ENCODE measurements at regions not wholly inside any gene's neighbourhood (a gene's known extent, or its start where the extent isn't known, plus 50 kb on each side); places are given as distances from the start of the nearest gene placed in this dataset.
"Not testable (repeated sequence)": the region's sequence is repeated elsewhere in the genome, so short reads cannot be mapped to it uniquely, and the experiment has no call there.

DNA sequence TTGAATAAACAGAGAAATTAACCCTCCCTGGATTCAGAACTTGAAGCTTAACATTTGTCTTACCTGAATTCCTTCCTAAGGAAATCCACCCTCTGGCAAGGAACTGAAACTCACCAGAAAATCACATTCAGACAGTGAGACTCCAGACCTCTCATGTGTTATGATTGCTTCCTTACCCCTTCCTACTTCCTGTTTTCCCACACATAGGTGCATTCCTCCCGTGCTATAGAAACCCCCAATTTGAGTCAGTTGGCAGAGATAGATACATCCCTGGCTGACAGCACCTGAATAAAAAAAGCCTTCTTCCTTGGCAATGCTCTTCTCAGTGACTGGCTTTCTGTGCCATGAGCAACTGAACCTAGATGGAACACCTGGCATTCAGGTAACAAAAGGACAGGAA, 157.0 kb upstream of the SMIM31 start:
- DNase-seq (ENCODE audit: low read depth), result no peak

DNA sequence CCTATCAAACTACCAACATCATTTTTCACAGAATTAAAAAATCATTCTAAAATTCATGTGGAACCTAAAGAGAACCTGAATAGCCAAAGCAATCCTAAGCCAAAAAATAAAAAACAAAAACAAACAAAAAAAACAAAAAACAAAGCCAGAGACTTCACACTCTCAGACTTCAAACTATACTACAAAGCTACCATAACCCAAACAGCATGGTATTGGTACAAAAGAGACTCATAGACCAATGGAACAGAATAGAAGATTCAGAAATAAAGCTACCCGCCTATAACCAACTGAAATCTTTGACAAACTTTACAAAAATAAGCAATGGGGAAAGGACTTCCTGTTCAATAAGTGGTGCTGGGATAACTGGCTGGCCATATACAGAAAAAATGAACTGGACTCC, 152.3 kb upstream of the SMIM31 start:
- no peak for DNase-seq (ENCODE audit: low read depth)

DNA sequence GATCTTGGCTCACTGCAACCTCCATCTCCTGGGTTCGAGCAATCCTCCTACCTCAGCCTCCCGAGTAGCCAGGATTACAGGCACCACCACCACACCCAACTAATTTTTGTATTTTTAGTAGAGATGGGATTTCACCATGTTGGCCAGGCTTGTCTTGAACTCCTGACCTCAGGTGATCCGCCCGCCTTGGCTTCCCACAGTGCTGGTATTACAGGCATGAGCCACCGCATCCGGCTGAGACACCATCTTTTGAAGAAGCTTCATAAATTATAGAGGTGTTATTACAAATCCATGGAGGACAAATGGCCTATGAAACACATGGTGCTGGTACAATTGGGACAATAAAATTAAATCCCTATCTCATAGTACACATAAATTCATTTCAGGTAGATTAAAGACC, 148.1 kb upstream of the SMIM31 start:
- not testable (repeated sequence) for DNase-seq (ENCODE audit: low read depth)

DNA sequence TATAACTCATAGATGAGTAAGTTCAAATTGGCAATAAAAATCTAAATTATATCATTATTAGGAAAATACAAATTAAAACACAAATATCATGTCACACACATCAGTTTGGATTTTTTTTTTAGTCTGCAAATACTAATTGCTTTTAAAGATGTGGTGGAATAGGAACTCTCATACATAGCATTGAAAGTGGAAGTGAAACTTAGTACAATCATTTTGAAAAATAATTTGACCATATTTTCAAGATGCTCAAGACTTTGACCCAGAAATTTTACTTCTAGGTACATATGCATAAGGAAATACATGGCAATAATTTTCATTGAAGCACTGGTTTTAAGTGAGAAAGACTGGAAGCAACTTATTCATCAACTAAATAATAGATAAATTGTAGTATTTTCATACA, 147.5 kb upstream of the SMIM31 start:
- no peak for DNase-seq (ENCODE audit: low read depth)

DNA sequence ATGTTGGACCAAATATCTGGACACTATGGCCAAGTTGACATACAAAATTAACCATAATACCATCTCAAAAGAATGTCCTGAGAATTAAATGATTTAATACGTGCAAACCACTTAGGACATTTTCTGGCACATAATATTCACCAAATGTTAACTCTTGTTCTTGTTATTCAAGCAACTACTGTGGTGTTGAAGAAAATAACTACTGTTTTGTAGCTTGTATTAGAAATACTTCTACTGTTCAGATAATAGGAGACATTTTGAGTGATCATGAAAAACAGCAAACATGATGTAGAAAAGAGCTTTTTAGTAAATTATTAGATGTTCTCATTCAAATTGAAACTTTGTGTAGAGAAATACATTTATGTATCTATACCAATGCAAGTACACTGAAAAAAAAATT, 140.7 kb upstream of the SMIM31 start:
- no peak for DNase-seq (ENCODE audit: low read depth)

DNA sequence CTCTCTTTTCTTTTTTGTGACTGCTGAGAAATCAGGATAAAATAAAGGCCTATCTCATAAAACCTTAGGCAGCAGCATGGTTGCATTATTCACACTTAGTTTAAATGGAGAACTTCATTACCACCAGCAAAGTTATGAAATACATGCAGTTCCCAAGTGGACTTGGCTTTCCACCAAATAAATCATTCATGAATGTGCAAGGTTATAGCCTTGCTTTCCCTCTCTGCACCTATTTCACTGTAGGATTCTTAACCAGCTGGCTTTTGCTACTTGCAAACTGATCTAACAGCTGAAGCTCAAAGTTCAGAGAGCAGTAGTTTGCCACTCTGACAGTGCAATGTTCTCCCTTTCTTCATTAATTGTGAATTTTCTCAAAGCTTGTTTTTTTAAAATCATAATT, 140.1 kb upstream of the SMIM31 start:
- DNase-seq (ENCODE audit: low read depth), result no peak

DNA sequence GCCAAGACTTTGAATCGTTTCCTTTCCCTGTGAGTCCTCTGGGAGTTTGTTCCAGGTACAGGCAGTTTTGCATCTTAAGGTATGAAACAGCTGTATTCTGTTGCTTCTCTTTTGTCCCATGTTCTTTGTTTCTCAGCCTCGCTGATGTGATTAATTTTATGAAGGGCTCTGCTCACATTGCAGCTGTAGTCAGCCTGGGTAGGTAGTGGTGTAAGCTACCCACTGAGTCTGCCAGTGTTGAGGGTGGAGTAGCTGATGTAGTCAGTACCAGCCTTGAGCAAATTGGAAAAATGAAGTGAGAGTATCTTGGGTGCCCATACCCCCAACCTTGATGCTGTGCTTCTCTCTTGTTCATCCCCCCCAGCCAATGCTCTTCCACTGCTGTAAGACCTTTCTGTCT, 139.6 kb upstream of the SMIM31 start:
- no peak for DNase-seq (ENCODE audit: low read depth)

DNA sequence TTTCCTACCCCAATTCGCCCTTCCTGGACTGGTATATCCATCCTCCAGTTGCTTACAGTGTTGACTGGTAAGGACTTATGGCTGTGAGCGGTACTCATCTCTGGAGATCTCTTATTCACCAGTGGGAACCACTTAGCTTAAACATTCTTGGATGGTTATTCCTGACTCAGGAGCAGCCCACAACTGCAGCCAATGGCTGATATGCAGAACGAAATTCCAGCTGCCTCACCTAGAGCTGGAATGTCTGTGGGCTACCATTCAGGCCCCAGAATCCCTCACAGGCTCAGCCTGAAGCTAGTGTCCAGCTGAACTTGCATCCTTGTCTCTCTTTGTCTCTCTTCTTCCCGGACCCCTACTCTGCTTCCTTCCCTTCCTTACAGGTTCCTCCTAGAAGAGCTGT, 138.9 kb upstream of the SMIM31 start:
- no peak for DNase-seq (ENCODE audit: low read depth)

DNA sequence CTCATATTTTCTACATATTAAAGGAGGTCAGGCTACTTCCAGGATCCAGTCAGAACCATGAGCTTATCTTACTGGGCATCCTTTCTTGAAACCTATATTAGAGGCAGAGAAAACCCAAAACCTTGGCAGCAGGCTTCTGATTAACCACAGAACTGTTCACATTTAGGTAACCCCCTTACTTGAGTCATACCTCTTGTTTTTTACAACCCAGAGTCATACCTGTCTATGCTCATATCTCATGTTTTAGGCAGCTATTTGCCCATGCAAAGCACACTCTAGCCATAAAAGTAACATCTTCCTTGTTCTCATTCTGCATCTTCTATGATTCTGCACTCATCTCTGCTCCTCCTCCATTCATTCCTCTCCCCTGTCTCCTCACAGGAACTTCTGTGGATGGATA, 138.0 kb upstream of the SMIM31 start:
- no peak for DNase-seq (ENCODE audit: low read depth)

DNA sequence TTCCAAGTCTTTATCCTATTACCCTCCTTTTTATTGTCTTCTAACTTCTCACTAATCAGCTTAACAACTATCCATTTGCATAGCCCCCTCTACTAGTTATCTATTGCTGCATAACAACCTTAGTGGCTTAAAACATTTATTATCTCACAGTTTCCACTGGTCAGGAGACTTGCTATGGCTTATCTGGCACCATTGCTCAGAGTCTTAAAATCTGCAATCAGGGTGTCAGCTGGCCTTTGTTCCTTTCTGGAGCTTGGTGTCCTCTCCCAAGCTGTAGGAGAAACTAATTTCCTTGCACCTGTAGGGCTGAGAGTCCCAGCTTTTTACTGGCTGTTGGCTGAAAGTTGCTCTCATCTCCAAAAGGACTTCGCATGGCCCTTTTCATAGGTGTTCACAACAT, 137.0 kb upstream of the SMIM31 start:
- DNase-seq (ENCODE audit: low read depth), result no peak

DNA sequence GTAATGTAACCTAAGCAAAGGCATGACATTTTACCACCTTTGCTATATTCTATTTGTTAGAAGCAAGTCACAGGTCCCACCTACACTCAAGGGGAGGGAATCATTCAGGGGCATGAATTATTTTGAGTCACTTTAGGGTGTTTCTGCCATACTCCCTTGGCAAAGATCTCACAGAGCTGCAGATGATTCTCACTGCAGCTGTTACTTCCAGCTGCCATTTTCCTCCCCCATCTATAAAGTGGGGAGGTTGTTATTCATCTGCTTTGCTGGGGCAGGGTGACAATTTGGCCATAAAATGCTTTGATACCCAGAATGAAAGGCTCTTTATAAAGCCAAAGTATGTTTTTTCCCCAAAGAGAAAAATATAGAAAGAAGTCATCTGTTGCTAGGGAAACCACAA, 136.5 kb upstream of the SMIM31 start:
- no peak for DNase-seq (ENCODE audit: low read depth)

DNA sequence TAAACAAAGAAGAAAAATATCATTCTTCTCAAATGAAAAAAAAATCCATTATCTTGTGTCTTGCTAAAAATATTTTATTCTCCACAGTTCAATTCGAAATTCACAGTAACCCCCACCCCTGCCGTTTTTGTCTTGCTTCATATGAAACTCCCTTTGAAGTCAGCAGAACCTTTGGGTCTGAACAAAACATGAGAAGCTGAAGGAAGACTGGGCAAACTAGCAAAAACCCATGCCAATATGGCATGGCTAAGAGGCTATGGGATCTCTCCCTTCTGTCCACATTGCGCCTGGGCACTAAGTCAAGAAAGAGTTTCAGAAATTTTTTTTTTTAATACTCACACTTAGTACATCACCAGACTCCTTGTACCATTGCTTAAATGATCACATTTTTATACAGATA, 136.0 kb upstream of the SMIM31 start:
- no peak for DNase-seq (ENCODE audit: low read depth)

DNA sequence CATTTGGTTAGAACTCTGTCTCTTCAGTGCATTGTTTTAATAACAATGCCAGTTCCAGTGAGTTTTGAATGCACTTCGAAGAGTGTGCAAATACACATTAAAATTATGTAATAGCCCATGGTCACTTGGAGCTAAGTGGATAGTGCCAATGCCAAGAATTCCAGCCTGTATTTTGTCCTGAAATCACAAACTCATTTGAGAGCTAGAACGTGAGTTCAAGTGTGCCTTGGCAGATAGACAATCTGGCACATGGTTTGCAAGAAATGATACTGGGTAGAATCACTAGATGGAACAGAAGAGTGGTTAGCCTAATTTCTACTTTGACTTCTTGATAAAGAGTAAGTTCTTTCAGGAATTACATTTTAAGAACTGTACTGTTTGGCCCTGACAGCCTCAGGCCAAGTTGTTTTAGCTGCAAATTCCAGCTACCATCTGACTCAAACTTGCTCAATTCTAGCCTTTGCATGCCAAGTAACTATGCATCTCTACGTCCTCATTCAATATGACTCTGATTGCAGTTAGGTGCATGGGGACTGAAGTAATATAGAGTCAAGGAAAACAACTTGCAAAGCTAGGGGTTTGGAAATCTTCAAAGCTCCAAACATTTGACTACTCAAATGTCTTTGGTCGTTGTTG, 131.9 kb upstream of the SMIM31 start:
- no peak for DNase-seq (ENCODE audit: low read depth)

DNA sequence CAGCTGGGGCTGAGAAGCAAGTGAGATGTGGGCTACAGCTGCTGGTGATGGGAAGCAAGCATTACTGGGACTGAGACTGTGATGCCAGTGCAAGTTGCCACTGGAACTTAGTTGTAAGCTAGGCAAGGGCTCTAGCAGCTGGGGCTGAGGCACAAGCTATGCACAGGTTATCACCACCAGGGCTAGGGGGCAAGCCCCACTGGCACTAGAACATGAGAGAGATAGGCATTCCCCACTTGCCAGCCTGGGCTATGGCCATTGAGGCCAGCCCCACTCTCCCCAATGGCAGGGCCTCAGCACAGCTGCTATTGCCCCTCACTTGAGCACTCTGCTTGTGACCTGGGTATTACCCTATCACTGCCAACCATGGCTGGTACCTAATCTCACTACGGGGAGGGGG, 130.8 kb upstream of the SMIM31 start:
- no peak for DNase-seq (ENCODE audit: low read depth)

DNA sequence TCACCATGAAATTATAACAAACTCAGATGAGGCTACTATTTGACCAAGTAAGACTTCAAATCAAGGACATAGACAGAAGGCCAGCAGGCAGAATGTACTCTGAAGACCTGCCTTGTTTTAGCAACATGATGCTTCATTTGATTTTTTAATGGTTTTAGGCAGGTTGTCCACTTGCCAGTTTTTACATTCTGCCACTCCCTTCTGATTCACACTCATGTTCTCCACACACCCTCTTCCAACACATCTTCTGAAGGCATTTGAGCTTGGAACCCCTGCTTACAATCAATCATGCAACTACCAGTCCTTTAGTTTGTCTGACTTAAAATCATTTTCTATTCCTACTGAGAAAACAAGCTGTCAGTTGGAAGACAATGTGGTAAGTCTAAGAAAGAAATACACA, 114.9 kb upstream of the SMIM31 start:
- DNase-seq (ENCODE audit: low read depth), result no peak

DNA sequence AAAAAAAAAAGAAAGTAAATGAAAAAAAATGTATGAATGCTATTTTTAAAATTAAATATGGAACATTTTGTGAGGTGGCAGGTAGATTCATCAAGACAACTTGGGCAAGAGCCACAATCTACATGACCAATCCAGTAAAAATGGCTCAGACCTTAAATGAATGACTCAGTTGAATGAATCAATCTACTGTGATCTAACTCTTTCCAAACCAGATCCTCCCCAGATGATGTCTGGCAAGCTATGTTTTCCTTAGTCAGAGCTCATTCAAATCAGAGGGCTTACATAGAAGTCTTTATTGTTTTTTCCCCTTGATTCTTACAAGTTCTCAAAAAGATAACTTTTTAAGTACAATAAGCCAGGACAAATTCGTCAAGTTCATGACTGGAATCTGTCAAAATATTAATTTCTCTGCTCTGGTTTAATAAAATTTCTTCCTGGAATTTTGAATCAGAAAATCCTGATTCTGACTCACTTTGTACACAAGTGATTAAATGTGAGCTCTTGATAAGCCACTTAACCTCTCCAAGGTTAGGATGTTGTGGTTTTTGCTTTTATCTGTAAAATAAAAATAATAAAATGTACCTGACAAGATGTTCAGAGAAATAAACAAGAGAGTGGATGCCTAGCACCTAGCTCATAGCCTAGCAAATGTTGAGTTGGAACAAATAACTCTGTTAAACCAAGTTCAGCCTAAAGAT, 105.6 kb upstream of the SMIM31 start:
- DNase-seq (ENCODE audit: low read depth), result no peak

DNA sequence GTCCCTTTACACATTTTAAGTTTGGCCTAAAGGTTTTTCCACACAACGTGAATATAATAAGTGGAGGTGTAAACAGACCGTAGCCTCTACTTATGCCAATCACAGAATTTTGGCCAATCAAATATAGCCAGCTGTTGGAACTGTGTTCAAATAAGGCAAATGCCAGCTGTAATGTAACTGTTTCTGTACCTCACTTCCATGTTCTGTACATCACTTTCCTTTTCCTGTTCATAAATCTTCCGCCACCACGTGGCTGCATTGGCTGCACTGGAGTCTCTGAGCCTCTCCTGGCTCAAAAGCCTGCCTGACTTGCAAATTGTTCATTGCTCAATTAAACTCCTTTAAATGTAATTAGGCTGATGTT, 105.1 kb upstream of the SMIM31 start:
- DNase-seq (ENCODE audit: low read depth), result no peak

DNA sequence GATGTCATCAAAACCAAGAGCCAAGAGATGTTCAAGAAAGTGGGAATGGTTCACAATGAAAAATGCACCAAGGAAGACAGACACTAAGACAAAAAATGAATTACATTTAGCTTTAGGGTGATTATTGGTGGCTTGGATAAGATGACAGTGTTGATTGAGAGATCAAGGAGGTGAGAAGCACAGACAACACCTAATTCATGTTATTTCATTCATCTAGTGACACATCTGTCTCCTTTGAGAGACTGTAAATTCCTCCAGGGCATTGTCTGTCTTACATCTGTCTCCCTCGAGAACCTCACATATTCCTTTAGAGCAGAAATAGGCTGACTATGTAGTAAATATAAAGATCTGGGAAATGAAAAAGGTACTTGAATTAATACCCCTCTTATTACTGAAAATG, 94.2 kb upstream of the SMIM31 start:
- DNase-seq (ENCODE audit: low read depth), result no peak

DNA sequence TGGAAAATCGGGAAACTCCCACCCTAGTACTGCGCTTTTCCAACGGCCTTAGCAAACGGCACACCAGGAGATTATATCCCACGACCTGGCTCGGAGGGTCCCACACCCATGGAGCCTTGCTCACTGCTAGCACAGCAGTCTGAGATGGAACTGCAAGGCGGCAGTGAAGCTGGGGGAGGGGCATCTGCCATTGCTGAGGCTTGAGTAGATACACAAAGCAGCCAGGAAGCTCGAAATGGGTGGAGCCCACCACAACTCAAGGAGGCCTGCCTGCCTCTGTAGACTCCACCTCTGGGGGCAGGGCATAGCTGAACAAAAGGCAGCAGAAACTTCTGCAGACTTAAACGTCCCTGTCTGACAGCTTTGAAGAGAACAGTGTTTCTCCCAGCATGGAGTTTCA, 77.8 kb upstream of the SMIM31 start:
- not testable (repeated sequence) for DNase-seq (ENCODE audit: low read depth)

DNA sequence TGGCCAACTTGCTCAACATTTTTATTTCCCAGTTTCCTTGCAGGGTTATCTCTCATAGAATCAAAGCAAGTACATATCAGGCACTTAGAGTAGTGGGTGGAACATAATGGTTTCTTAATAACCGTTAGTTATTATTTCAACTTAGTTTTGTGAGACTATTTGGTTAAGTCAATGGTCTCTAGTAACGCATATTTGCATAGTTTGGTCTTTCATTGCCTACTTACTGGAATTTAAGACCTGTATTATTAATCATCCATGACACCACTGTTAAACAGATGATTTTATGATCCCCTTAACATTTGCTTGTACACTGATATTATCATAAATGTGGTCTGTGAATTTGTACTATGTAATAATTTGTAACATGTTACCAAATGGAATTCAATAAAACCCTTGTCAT, 70.9 kb upstream of the SMIM31 start:
- no peak for DNase-seq (ENCODE audit: low read depth)

DNA sequence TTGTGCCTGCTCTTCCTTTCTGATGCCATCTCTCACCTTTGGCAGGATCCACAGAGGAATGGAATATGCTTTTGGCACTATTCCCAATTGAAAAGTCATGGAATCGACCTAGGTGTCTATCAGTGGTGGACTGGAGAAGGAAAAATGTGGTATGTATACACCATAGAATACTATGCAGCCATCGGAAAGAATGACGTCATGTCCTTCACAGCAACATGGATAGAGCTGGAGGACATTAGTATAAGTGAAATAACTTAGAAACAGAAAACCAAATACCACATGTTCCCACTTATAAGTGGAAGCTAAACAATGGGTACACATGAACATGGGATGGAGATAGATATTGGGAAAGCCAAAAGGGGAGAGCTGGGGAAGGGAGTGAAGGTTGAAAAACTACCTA, 58.3 kb upstream of the SMIM31 start:
- DNase-seq (ENCODE audit: low read depth), result no peak

DNA sequence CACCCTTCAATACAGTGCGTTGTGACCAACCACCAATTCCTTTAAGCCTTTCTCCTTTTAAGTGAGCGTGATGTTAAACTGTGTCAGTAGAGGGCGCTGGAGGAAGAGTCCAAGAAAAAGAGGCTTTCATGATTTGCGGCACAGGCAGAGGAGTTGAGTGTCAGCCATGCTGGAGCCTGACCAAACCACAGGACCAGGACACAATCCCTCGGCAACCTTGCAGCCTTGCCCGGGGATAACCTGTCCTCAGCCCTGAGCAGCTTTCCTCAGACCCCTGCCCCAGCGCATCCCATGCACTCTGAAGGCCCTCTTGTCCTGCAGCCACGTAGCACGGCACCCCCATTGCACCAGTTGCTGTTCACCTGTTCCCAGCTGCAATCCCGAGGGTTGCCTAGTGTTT, 53.5 kb upstream of the SMIM31 start:
- no peak for DNase-seq (ENCODE audit: low read depth)

DNA sequence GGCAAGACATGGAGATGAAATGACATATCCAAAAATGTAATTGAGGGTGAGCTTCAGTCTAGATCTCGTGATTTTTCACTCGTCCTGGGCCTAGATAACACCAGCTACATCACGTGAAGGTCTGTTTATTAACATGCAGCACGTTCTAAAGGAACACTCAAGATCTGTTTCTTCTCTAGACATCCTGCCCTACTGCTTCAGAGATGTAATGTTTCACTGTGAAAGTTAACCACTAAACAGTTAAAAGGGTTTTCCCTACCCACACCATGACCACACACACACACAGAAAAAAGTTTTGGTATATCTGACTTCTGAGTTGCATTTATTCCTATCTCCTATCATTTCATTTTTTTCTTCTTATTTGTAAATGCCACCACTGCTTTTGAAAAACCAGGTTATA, 52.3 kb upstream of the SMIM31 start:
- DNase-seq (ENCODE audit: low read depth), result no peak

Data from GM04503 (cell line).